MM.1S (cell line): ENCODE measurements at regions not wholly inside any gene's neighbourhood (a gene's known extent, or its start where the extent isn't known, plus 50 kb on each side); places are given as distances from the start of the nearest gene placed in this dataset.

Experiments
- DNase-seq: peaks from one replicate; pipeline ENCODE4 v3.0.0-alpha.2; 2015
- H2AFZ ChIP-seq: fragments of 300-600 bp; sonication (generic); 2 replicates; pipeline ENCODE4 v1.6.0; 2016; ENCODE audit warnings: antibody characterized with exemption, low read length
- H3F3A ChIP-seq: fragments of 300-600 bp; sonication (generic); 2 replicates; pipeline ENCODE4 v1.6.1; 2016; ENCODE audit warnings: mild to moderate bottlenecking, antibody characterized with exemption, low read length, moderate library complexity, mixed read lengths; ENCODE audit not compliant: insufficient read depth
- H3K27ac ChIP-seq: fragments of 300-600 bp; sonication (generic); 2 replicates; pipeline ENCODE4 v1.5.1; 2016; ENCODE audit warnings: mild to moderate bottlenecking, low read length
- H3K27me3 ChIP-seq: fragments of 300-600 bp; sonication (generic); replicated peaks from 2 replicates; pipeline ENCODE4 v1.6.0; 2016; ENCODE audit warnings: low read length; ENCODE audit not compliant: insufficient read depth
- H3K36me3 ChIP-seq: fragments of 300-600 bp; sonication (generic); replicated peaks from 2 replicates; pipeline ENCODE4 v1.6.1; 2016; ENCODE audit warnings: mild to moderate bottlenecking, low read length, mixed read lengths; ENCODE audit not compliant: insufficient read depth
- H3K4me1 ChIP-seq: fragments of 300-600 bp; sonication (generic); 2 replicates; pipeline ENCODE4 v1.6.1; 2016; ENCODE audit warnings: low read length, mixed read lengths
- H3K4me2 ChIP-seq: fragments of 300-600 bp; sonication (generic); 2 replicates; pipeline ENCODE4 v1.6.0; 2016; ENCODE audit warnings: low read depth, low read length
- H3K4me3 ChIP-seq: fragments of 300-600 bp; sonication (generic); 2 replicates; pipeline ENCODE4 v1.5.1; 2016; ENCODE audit warnings: low read length, mixed read lengths
- H3K79me2 ChIP-seq: fragments of 300-600 bp; sonication (generic); 2 replicates; pipeline ENCODE4 v1.6.1; 2016; ENCODE audit warnings: mixed run types, low read length, mixed read lengths
- H3K9ac ChIP-seq: fragments of 300-600 bp; sonication (generic); 2 replicates; pipeline ENCODE4 v1.6.1; 2016; ENCODE audit warnings: low read length, mixed read lengths
- H3K9me2 ChIP-seq: fragments of 300-600 bp; sonication (generic); replicated peaks from 2 replicates; pipeline ENCODE4 v1.6.1; 2016; ENCODE audit warnings: mild to moderate bottlenecking, low read length, mixed read lengths; ENCODE audit not compliant: insufficient read depth
- H3K9me3 ChIP-seq: fragments of 300-600 bp; sonication (generic); replicated peaks from 2 replicates; pipeline ENCODE4 v1.6.1; 2016; ENCODE audit warnings: mild to moderate bottlenecking, low read length, mixed read lengths; ENCODE audit not compliant: insufficient read depth
- H4K20me1 ChIP-seq: fragments of 300-600 bp; sonication (generic); 2 replicates; pipeline ENCODE4 v1.6.1; 2016; ENCODE audit warnings: mild to moderate bottlenecking, low read length, moderate library complexity, mixed read lengths; ENCODE audit not compliant: insufficient read depth
- EZH2 ChIP-seq: fragments of 300-600 bp; sonication (generic); optimal IDR thresholded peaks from 2 replicates; pipeline ENCODE3; 2017; ENCODE audit warnings: low read depth, mild to moderate bottlenecking, antibody characterized with exemption, low read length, mixed read lengths
- EZH2phosphoT487 ChIP-seq: fragments of 300-600 bp; sonication (generic); IDR thresholded peaks from 2 replicates; pipeline ENCODE4 v1.6.1; 2018; ENCODE audit warnings: antibody characterized with exemption, low read length
- TF ChIP-seq, protein P1 (sequence below): fragments of 300-600 bp; sonication (generic); IDR thresholded peaks from 2 replicates; pipeline ENCODE4 v1.5.1; 2016; ENCODE audit warnings: antibody characterized with exemption, low read length, mixed read lengths

DNA sequence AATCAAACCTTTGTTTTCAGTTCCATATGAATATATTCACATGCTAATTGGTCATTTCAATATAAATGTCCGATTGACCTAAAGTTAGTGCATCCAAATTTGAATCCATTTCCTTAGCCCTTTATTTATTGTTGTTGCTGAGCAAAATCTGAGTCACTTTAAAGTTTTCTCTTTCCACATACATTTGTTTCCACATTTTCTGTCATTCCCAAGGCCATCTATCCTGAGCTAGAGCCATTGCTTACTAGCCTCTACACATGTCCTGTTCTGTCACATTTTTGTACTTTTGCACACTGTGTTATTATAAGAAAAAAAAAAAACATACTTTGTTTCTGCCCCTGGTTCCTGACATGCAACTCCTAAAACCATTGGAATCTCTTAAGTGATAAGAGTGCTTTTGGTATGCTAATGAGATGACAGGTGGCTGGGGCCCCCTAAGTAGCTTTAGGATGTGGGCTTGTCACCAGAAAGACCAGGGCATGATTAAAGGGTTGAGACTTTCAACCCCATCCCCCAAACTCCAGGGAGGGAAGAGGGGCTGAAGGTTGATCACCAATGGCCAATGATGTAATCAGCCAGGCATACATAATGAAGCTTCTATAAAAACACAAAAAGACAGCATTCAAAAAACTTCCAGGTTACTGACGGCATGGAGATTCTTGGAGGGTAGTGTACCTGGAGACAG lies 353.3 kb upstream of the MAGEB16 start:
- Histone ChIP-seq H3K4me1 (no peaks in the 10 kb centered on the region), H3K4me3 (no peak overlapping the region), H3K9ac (no peak overlapping the region), H3K36me3 (no peaks in the 10 kb centered on the region), H2AFZ (no peak overlapping the region), H3K79me2 (no peaks in the 10 kb centered on the region), H3K9me3 (no peaks in the 10 kb centered on the region), H3K27me3 (no peaks in the 10 kb centered on the region), H3K4me2 (no peak overlapping the region), H3F3A (no peaks in the 10 kb centered on the region), H3K27ac (no peak overlapping the region), H4K20me1 (no peaks in the 10 kb centered on the region), H3K9me2 (no peaks in the 10 kb centered on the region)
- DNase-seq, result no peak
- TF ChIP-seq, protein P1, sequence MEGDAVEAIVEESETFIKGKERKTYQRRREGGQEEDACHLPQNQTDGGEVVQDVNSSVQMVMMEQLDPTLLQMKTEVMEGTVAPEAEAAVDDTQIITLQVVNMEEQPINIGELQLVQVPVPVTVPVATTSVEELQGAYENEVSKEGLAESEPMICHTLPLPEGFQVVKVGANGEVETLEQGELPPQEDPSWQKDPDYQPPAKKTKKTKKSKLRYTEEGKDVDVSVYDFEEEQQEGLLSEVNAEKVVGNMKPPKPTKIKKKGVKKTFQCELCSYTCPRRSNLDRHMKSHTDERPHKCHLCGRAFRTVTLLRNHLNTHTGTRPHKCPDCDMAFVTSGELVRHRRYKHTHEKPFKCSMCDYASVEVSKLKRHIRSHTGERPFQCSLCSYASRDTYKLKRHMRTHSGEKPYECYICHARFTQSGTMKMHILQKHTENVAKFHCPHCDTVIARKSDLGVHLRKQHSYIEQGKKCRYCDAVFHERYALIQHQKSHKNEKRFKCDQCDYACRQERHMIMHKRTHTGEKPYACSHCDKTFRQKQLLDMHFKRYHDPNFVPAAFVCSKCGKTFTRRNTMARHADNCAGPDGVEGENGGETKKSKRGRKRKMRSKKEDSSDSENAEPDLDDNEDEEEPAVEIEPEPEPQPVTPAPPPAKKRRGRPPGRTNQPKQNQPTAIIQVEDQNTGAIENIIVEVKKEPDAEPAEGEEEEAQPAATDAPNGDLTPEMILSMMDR, result no peak
- TF ChIP-seq EZH2 (no peak), EZH2phosphoT487 (no peak)

DNA sequence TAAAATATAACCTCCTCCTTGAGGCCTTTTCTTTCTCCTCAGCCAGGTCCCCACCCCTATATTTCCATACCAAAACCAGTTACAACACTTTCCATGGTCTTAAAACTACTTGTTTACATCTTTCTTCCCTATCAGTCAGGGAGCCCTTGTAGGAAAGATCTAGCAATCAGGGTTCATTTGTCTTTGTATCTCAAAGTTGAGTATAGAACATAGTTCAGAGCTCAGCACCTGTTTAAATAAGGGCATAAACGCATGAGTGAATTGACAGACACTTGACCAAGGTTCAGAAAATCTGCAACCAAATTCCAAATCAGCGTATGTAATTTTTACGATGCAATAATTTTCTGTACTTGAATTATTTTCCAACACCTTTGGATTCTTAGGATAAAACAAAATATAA lies 352.2 kb upstream of the MAGEB16 start:
- Histone ChIP-seq H3F3A (no peaks in the 10 kb centered on the region), H3K27me3 (no peaks in the 10 kb centered on the region), H3K9me2 (no peaks in the 10 kb centered on the region), H3K36me3 (no peaks in the 10 kb centered on the region), H3K79me2 (no peaks in the 10 kb centered on the region), H3K4me1 (no peaks in the 10 kb centered on the region), H3K4me3 (no peak overlapping the region), H3K9ac (no peak overlapping the region), H3K27ac (no peak overlapping the region), H4K20me1 (no peaks in the 10 kb centered on the region), H3K9me3 (no peaks in the 10 kb centered on the region), H3K4me2 (no peak overlapping the region), H2AFZ (no peak overlapping the region)
- no peak for DNase-seq
- TF ChIP-seq EZH2phosphoT487 (no peak), EZH2 (no peak)
- TF ChIP-seq, protein P1, result no peak

DNA sequence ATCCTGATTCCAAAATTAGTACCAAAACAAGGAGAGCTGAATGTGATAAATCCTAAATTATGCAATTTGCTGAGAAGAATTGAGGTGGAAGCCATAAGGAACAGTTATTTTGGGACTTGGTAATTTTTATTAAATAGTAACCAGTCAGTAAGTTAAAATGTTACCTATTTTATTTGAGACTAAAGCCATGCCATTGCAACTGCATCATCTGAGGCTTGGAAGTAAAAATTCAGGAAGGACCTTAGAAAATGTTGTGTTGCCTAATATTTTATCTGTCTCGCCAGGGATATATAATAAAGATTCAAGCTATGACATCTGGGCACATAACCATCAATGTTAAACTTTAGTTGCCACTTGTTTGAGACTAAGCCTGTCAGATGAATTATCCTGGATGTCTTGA lies 341.3 kb upstream of the MAGEB16 start:
- H3K36me3 ChIP-seq, result no peaks in the 10 kb centered on the region
- H3K79me2 ChIP-seq, result no peaks in the 10 kb centered on the region
- H3K4me1 ChIP-seq, result no peaks in the 10 kb centered on the region
- no peaks in the 10 kb centered on the region for H3K9me3 ChIP-seq
- H3K9ac ChIP-seq, result no peak overlapping the region
- no peak overlapping the region for H2AFZ ChIP-seq
- no peak overlapping the region for H3K4me3 ChIP-seq
- H3K9me2 ChIP-seq, result no peaks in the 10 kb centered on the region
- no peak for TF ChIP-seq EZH2
- TF ChIP-seq, protein P1, result no peak
- no peak for TF ChIP-seq EZH2phosphoT487
- H3K27ac ChIP-seq, result no peak overlapping the region
- no peak overlapping the region for H3K4me2 ChIP-seq
- DNase-seq, result no peak
- no peaks in the 10 kb centered on the region for H3K27me3 ChIP-seq
- no peaks in the 10 kb centered on the region for H3F3A ChIP-seq
- H4K20me1 ChIP-seq, result no peaks in the 10 kb centered on the region
